NB4 (cell line): ENCODE measurements at regions not wholly inside any gene's neighbourhood (a gene's known extent, or its start where the extent isn't known, plus 50 kb on each side); places are given as distances from the start of the nearest gene placed in this dataset.

Experiments
- DNase-seq: peaks from one replicate; pipeline ENCODE4 v3.0.0; 2010; ENCODE audit warnings: low read depth
- H3K4me3 ChIP-seq: one replicate; pipeline ENCODE4 v1.5.1; 2011; ENCODE audit warnings: mild to moderate bottlenecking, low read depth, low read length, moderate library complexity
- CTCF ChIP-seq: IDR thresholded peaks from one replicate; pipeline ENCODE4 v1.5.1; 2012; ENCODE audit warnings: low read depth, low read length
- MAX ChIP-seq: IDR thresholded peaks from 2 replicates; pipeline ENCODE4 v1.6.1; 2011; ENCODE audit warnings: low read depth, low read length
- MYC ChIP-seq: IDR thresholded peaks from 2 replicates; pipeline ENCODE4 v1.6.1; 2011; ENCODE audit warnings: low read depth, low read length
- POLR2A ChIP-seq: IDR thresholded peaks from 2 replicates; pipeline ENCODE4 v1.6.1; 2011; ENCODE audit warnings: mild to moderate bottlenecking; ENCODE audit not compliant: insufficient read length; ENCODE audit errors: extremely low read depth

- no peak overlapping the region for H3K4me3 ChIP-seq
- TF ChIP-seq POLR2A = no peak
- peak; percentile 60; the same call in 1 of the 2 replicates for TF ChIP-seq MAX
- TF ChIP-seq MYC = peak; percentile 34; the same call in 1 of the 2 replicates
- no peak for TF ChIP-seq CTCF
- peak; percentile 63 for DNase-seq
Observed at GRCh38 chrX:115898382-115899001, 272.1 kb upstream of the AGTR2 start.

GRCh38 chrX:115900425-115900824, 270.1 kb upstream of the AGTR2 start:
- TF ChIP-seq MYC (no peak), MAX (no peak), POLR2A (no peak), CTCF (no peak)

GRCh38 chrX:115901241-115901640, 269.3 kb upstream of the AGTR2 start:
- no peak for DNase-seq
- no peak overlapping the region for H3K4me3 ChIP-seq
- TF ChIP-seq CTCF = no peak
- TF ChIP-seq POLR2A = no peak
- TF ChIP-seq MAX = no peak
- TF ChIP-seq MYC = no peak

More at GRCh38 chrX:115900425-115900824, 270.1 kb upstream of the AGTR2 start:
- no peak overlapping the region for H3K4me3 ChIP-seq
- no peak for DNase-seq

GRCh38 chrX:115902995-115903394, 267.5 kb upstream of the AGTR2 start:
- no peak for TF ChIP-seq MYC
- TF ChIP-seq MAX = no peak
- no peak for TF ChIP-seq CTCF
- TF ChIP-seq POLR2A = no peak
- no peak for DNase-seq
- no peak overlapping the region for H3K4me3 ChIP-seq

- DNase-seq = no peak
- H3K4me3 ChIP-seq = no peak overlapping the region
- TF ChIP-seq MYC (no peak), CTCF (no peak), POLR2A (no peak), MAX (no peak)
Observed at GRCh38 chrX:115906276-115906675, 264.3 kb upstream of the AGTR2 start.
